HEK293 (cell line): ENCODE measurements at regions not wholly inside any gene's neighbourhood (a gene's known extent, or its start where the extent isn't known, plus 50 kb on each side); places are given as distances from the start of the nearest gene placed in this dataset.

Source experiments
- HOXA7 ChIP-seq: sonication (generic); formaldehyde crosslinking; IDR thresholded peaks from 2 replicates; pipeline ENCODE4 v1.8.1; 2022; ENCODE audit warnings: missing genetic modification reagents, borderline replicate concordance
- ZBTB1 ChIP-seq: fragments of 450-650 bp; formaldehyde crosslinking; IDR thresholded peaks from 2 replicates; pipeline ENCODE4 v1.5.1; 2016; ENCODE audit warnings: missing biosample characterization, missing genetic modification characterization
- TF ChIP-seq, protein P1 (sequence below): sonication (generic); formaldehyde crosslinking; IDR thresholded peaks from 2 replicates; pipeline ENCODE4 v1.8.1; 2022; ENCODE audit warnings: mild to moderate bottlenecking, moderate library complexity, missing genetic modification reagents

DNA sequence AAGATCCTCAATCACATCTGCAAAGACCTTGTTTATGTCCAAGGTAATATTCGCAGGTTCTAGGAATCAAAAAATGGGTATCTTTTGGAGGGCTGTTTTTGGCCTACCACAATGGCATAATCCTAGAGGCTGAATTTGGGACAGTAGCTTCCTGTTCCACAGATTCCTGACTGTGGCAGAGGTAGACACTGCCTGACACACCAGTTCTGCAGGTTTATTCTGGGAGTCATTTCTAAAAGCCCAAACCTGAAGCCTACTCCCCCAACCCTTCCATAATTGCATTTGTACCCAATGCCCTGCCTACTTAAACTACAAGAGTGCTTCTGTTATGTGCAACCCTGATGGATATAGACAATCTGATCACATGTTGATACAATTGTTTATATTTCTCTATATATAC is 378.9 kb downstream of the PCNX1 start:
- TF ChIP-seq, protein P1, sequence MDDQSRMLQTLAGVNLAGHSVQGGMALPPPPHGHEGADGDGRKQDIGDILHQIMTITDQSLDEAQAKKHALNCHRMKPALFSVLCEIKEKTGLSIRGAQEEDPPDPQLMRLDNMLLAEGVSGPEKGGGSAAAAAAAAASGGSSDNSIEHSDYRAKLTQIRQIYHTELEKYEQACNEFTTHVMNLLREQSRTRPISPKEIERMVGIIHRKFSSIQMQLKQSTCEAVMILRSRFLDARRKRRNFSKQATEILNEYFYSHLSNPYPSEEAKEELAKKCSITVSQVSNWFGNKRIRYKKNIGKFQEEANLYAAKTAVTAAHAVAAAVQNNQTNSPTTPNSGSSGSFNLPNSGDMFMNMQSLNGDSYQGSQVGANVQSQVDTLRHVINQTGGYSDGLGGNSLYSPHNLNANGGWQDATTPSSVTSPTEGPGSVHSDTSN (CRISPR knock-in tag), result no peak
- TF ChIP-seq ZBTB1 (tag by site-specific recombination) (no peak), HOXA7 (CRISPR knock-in tag) (no peak)
